ENCODE measurements at regions not wholly inside any gene's neighbourhood (a gene's known extent, or its start where the extent isn't known, plus 50 kb on each side); places are given as distances from the start of the nearest gene placed in this dataset.

DNA sequence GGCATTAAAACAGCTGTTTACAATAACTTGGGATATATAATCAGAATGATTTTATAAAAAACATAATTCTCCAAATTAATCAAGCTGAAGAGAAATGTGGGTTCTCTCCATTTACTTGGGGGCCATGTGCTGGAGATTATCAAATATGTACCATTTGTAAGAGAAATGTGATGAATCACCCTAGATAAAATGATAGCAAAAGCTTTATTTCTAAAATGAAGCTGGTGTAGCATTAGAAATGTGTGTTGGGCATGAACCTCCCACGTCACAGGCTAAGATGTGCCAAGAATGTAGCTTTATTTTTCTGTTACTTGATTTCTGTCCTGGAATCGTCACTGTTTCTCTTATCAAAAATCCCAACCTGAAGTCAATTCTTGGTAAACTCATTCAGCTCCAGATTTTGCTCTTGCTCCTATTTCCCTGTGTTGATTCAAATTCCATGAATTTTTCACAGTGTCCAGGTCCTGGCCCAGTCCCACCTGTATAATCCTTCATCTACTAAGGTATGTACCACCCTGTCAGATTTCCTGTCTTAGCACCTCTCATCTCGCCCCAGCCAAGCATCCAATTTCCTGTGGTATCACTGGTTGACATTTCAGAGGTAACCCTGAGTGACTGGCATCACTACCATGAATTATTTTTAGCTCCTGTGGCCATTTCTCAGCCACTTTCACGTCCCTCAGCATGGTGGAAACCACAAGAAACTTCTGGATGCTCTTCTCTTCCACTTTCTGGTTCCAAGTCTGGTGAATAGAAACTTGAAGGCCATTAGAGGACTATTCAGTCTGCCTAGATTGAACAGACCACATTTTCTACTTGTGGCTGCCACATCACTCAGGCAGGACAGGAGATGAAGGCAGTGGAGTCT, 103.6 kb upstream of the FLRT2 start:
- Histone ChIP-seq H2BK120ac (ENCODE audit: insufficient read depth, low read length, poor library complexity) (no peak overlapping the region), H2AK5ac (ENCODE audit: low read length) (no peak overlapping the region), H3K4ac (ENCODE audit: low read depth, low read length) (no peak overlapping the region), H3K4me1 (ENCODE audit: control insufficient read depth in 1 of 2, insufficient read depth in 2 of 2, low read length in 2 of 2) (peaks cover 0 to 3% of the 10 kb centered on the region in 2 experiments), H3K14ac (ENCODE audit: low read length) (no peak overlapping the region), H3K27ac (ENCODE audit: low read depth, low read length) (no peak overlapping the region), H3K79me2 (ENCODE audit: control insufficient read depth, insufficient read depth, low read length, poor library complexity) (no peaks in the 10 kb centered on the region), H3K9me3 (ENCODE audit: insufficient read depth, low read depth, low read length) (no peaks in the 10 kb centered on the region), H4K12ac (ENCODE audit: low read depth, low read length) (no peak overlapping the region), H3K79me1 (ENCODE audit: low read length) (no peaks in the 10 kb centered on the region), H4K91ac (ENCODE audit: low read depth, low read length) (no peak overlapping the region), H3K9ac (ENCODE audit: low read length) (no peak overlapping the region), H3K18ac (ENCODE audit: low read length) (no peak overlapping the region), H3K27me3 (ENCODE audit: insufficient read depth, low read length) (no peaks in the 10 kb centered on the region), H3K4me3 (ENCODE audit: low read depth, low read length) (no peak overlapping the region), H3K36me3 (ENCODE audit: control insufficient read depth in 1 of 2, insufficient read depth in 2 of 2, low read length in 2 of 2) (no peaks in the 10 kb centered on the region), H2AFZ (ENCODE audit: insufficient read depth, low read length, poor library complexity) (no peak overlapping the region), H2BK5ac (ENCODE audit: low read depth, low read length, poor library complexity) (no peak overlapping the region), H2BK12ac (ENCODE audit: low read length) (no peak overlapping the region), H3K4me2 (ENCODE audit: low read length) (no peak overlapping the region), H4K8ac (ENCODE audit: low read depth, low read length) (no peak overlapping the region), H3K23ac (ENCODE audit: low read length) (no peak overlapping the region)
- DNase-seq: no peak
- WGBS (ENCODE audit: extremely low coverage, insufficient coverage, insufficient read length): no CpG with 5 or more reads among the region's 4 CpGs

- no peak overlapping the region for H2BK5ac ChIP-seq (ENCODE audit: low read depth, low read length, poor library complexity)
- no peak overlapping the region for H3K4ac ChIP-seq (ENCODE audit: low read depth, low read length)
- H2AFZ ChIP-seq (ENCODE audit: insufficient read depth, low read length, poor library complexity): no peak overlapping the region
- no peak overlapping the region for H3K23ac ChIP-seq (ENCODE audit: low read length)
- H3K9ac ChIP-seq (ENCODE audit: low read length): no peak overlapping the region
- no peaks in the 10 kb centered on the region for H3K4me1 ChIP-seq (ENCODE audit: control insufficient read depth in 1 of 2, insufficient read depth in 2 of 2, low read length in 2 of 2)
- DNase-seq: no peak
- H3K79me2 ChIP-seq (ENCODE audit: control insufficient read depth, insufficient read depth, low read length, poor library complexity): no peaks in the 10 kb centered on the region
- H3K14ac ChIP-seq (ENCODE audit: low read length): no peak overlapping the region
- H3K18ac ChIP-seq (ENCODE audit: low read length): no peak overlapping the region
- no peak overlapping the region for H3K4me3 ChIP-seq (ENCODE audit: low read depth, low read length)
- no peaks in the 10 kb centered on the region for H3K27me3 ChIP-seq (ENCODE audit: insufficient read depth, low read length)
- H2BK120ac ChIP-seq (ENCODE audit: insufficient read depth, low read length, poor library complexity): no peak overlapping the region
- no peak overlapping the region for H4K12ac ChIP-seq (ENCODE audit: low read depth, low read length)
- no peak overlapping the region for H2AK5ac ChIP-seq (ENCODE audit: low read length)
- H3K9me3 ChIP-seq (ENCODE audit: insufficient read depth, low read depth, low read length): no peaks in the 10 kb centered on the region
- no peak overlapping the region for H4K91ac ChIP-seq (ENCODE audit: low read depth, low read length)
- H4K8ac ChIP-seq (ENCODE audit: low read depth, low read length): no peak overlapping the region
- no peaks in the 10 kb centered on the region for H3K79me1 ChIP-seq (ENCODE audit: low read length)
- no peak overlapping the region for H2BK12ac ChIP-seq (ENCODE audit: low read length)
- WGBS (ENCODE audit: extremely low coverage, insufficient coverage, insufficient read length): no CpG with 5 or more reads among the region's 2 CpGs
- H3K36me3 ChIP-seq (ENCODE audit: control insufficient read depth in 1 of 2, insufficient read depth in 2 of 2, low read length in 2 of 2): no peaks in the 10 kb centered on the region
- no peak overlapping the region for H3K4me2 ChIP-seq (ENCODE audit: low read length)
- no peak overlapping the region for H3K27ac ChIP-seq (ENCODE audit: low read depth, low read length)
These were observed 101.0 kb upstream of the FLRT2 start for GRCh38 chr14:85428926-85429325.

- H3K4me1 ChIP-seq (ENCODE audit: control insufficient read depth in 1 of 2, insufficient read depth in 2 of 2, low read length in 2 of 2): peaks cover 10 to 11% of the 10 kb centered on the region in 2 experiments
- H3K27me3 ChIP-seq (ENCODE audit: insufficient read depth, low read length): no peaks in the 10 kb centered on the region
- H3K18ac ChIP-seq (ENCODE audit: low read length): no peak overlapping the region
- H4K91ac ChIP-seq (ENCODE audit: low read depth, low read length): no peak overlapping the region
- no peak overlapping the region for H3K23ac ChIP-seq (ENCODE audit: low read length)
- no peak overlapping the region for H3K4ac ChIP-seq (ENCODE audit: low read depth, low read length)
- no peak overlapping the region for H2AK5ac ChIP-seq (ENCODE audit: low read length)
- no peak overlapping the region for H3K9ac ChIP-seq (ENCODE audit: low read length)
- no peak overlapping the region for H4K8ac ChIP-seq (ENCODE audit: low read depth, low read length)
- peaks cover 17% of the 10 kb centered on the region for H3K79me1 ChIP-seq (ENCODE audit: low read length)
- no peak overlapping the region for H3K4me2 ChIP-seq (ENCODE audit: low read length)
- H3K9me3 ChIP-seq (ENCODE audit: insufficient read depth, low read depth, low read length): no peaks in the 10 kb centered on the region
- H3K27ac ChIP-seq (ENCODE audit: low read depth, low read length): peak overlapping the region; percentile 80
- H2AFZ ChIP-seq (ENCODE audit: insufficient read depth, low read length, poor library complexity): no peak overlapping the region
- H3K14ac ChIP-seq (ENCODE audit: low read length): no peak overlapping the region
- DNase-seq: peak in 1 of 2 donors; percentile 8
- H3K4me3 ChIP-seq (ENCODE audit: low read depth, low read length): no peak overlapping the region
- no peak overlapping the region for H2BK12ac ChIP-seq (ENCODE audit: low read length)
- no CpG with 5 or more reads among the region's 1 CpG for WGBS (ENCODE audit: extremely low coverage, insufficient coverage, insufficient read length)
- peak overlapping the region; percentile 62 for H2BK120ac ChIP-seq (ENCODE audit: insufficient read depth, low read length, poor library complexity)
- no peaks in the 10 kb centered on the region for H3K36me3 ChIP-seq (ENCODE audit: control insufficient read depth in 1 of 2, insufficient read depth in 2 of 2, low read length in 2 of 2)
- no peak overlapping the region for H2BK5ac ChIP-seq (ENCODE audit: low read depth, low read length, poor library complexity)
- peaks cover 2% of the 10 kb centered on the region for H3K79me2 ChIP-seq (ENCODE audit: control insufficient read depth, insufficient read depth, low read length, poor library complexity)
- no peak overlapping the region for H4K12ac ChIP-seq (ENCODE audit: low read depth, low read length)
These were observed 92.8 kb upstream of the FLRT2 start for GRCh38 chr14:85437148-85437547.

- H3K23ac ChIP-seq (ENCODE audit: low read length): no peak overlapping the region
- peak overlapping the region; percentile 78 for H3K18ac ChIP-seq (ENCODE audit: low read length)
- H3K27me3 ChIP-seq (ENCODE audit: insufficient read depth, low read length): no peaks in the 10 kb centered on the region
- peak overlapping the region; percentile 98 for H3K14ac ChIP-seq (ENCODE audit: low read length)
- peak overlapping the region; percentile 74 for H4K8ac ChIP-seq (ENCODE audit: low read depth, low read length)
- H3K4me1 ChIP-seq (ENCODE audit: control insufficient read depth in 1 of 2, insufficient read depth in 2 of 2, low read length in 2 of 2): peaks cover 10 to 11% of the 10 kb centered on the region in 2 experiments
- no peak for DNase-seq
- no peak overlapping the region for H3K4me3 ChIP-seq (ENCODE audit: low read depth, low read length)
- H2BK12ac ChIP-seq (ENCODE audit: low read length): peak overlapping the region; percentile 100
- WGBS (ENCODE audit: extremely low coverage, insufficient coverage, insufficient read length): no CpG with 5 or more reads among the region's 13 CpGs
- H3K4ac ChIP-seq (ENCODE audit: low read depth, low read length): peak overlapping the region; percentile 61
- peak overlapping the region; percentile 100 for H2AK5ac ChIP-seq (ENCODE audit: low read length)
- no peak overlapping the region for H3K9ac ChIP-seq (ENCODE audit: low read length)
- peak overlapping the region; percentile 30 for H2AFZ ChIP-seq (ENCODE audit: insufficient read depth, low read length, poor library complexity)
- no peak overlapping the region for H4K12ac ChIP-seq (ENCODE audit: low read depth, low read length)
- peaks cover 2% of the 10 kb centered on the region for H3K79me2 ChIP-seq (ENCODE audit: control insufficient read depth, insufficient read depth, low read length, poor library complexity)
- H4K91ac ChIP-seq (ENCODE audit: low read depth, low read length): peak overlapping the region; percentile 100
- peak overlapping the region; percentile 100 for H2BK120ac ChIP-seq (ENCODE audit: insufficient read depth, low read length, poor library complexity)
- H2BK5ac ChIP-seq (ENCODE audit: low read depth, low read length, poor library complexity): peak overlapping the region; percentile 97
- H3K9me3 ChIP-seq (ENCODE audit: insufficient read depth, low read depth, low read length): no peaks in the 10 kb centered on the region
- peaks cover 17% of the 10 kb centered on the region for H3K79me1 ChIP-seq (ENCODE audit: low read length)
- peak overlapping the region; percentile 80 for H3K27ac ChIP-seq (ENCODE audit: low read depth, low read length)
- no peak overlapping the region for H3K4me2 ChIP-seq (ENCODE audit: low read length)
- H3K36me3 ChIP-seq (ENCODE audit: control insufficient read depth in 1 of 2, insufficient read depth in 2 of 2, low read length in 2 of 2): no peaks in the 10 kb centered on the region
These were observed 91.9 kb upstream of the FLRT2 start for GRCh38 chr14:85438001-85438400.
